ENCODE measurements at regions not wholly inside any gene's neighbourhood (a gene's known extent, or its start where the extent isn't known, plus 50 kb on each side); places are given as distances from the start of the nearest gene placed in this dataset.

- TF ChIP-seq CTCF (IDR thresholded peaks at IDR 0.05; ENCODE audit: poor library complexity, severe bottlenecking) (no peak), EP300 (conservative IDR thresholded peaks at IDR 0.05; ENCODE audit: poor library complexity, severe bottlenecking) (no peak), SMC3 (conservative IDR thresholded peaks at IDR 0.05; ENCODE audit: poor library complexity) (no peak), EZH2 (IDR thresholded peaks at IDR 0.05; ENCODE audit: borderline replicate concordance, insufficient read depth, low read length, poor library complexity, severe bottlenecking) (no peak), TAF1 (IDR thresholded peaks at IDR 0.05; ENCODE audit: low read depth) (no peak), MXI1 (conservative IDR thresholded peaks at IDR 0.05; ENCODE audit: poor library complexity, severe bottlenecking) (no peak), POLR2AphosphoS5 (IDR thresholded peaks at IDR 0.05) (no peak)
- TF ChIP-seq, protein P1, sequence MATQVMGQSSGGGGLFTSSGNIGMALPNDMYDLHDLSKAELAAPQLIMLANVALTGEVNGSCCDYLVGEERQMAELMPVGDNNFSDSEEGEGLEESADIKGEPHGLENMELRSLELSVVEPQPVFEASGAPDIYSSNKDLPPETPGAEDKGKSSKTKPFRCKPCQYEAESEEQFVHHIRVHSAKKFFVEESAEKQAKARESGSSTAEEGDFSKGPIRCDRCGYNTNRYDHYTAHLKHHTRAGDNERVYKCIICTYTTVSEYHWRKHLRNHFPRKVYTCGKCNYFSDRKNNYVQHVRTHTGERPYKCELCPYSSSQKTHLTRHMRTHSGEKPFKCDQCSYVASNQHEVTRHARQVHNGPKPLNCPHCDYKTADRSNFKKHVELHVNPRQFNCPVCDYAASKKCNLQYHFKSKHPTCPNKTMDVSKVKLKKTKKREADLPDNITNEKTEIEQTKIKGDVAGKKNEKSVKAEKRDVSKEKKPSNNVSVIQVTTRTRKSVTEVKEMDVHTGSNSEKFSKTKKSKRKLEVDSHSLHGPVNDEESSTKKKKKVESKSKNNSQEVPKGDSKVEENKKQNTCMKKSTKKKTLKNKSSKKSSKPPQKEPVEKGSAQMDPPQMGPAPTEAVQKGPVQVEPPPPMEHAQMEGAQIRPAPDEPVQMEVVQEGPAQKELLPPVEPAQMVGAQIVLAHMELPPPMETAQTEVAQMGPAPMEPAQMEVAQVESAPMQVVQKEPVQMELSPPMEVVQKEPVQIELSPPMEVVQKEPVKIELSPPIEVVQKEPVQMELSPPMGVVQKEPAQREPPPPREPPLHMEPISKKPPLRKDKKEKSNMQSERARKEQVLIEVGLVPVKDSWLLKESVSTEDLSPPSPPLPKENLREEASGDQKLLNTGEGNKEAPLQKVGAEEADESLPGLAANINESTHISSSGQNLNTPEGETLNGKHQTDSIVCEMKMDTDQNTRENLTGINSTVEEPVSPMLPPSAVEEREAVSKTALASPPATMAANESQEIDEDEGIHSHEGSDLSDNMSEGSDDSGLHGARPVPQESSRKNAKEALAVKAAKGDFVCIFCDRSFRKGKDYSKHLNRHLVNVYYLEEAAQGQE (IDR thresholded peaks at IDR 0.05; ENCODE audit: borderline replicate concordance), result no peak
Measured at GRCh38 chr5:103428411-103428871, 134.1 kb downstream of the NUDT12 start.
